SIG-M5 treated with dmso at 0.1 percent for 504 hours (cell line): ENCODE measurements at regions not wholly inside any gene's neighbourhood (a gene's known extent, or its start where the extent isn't known, plus 50 kb on each side); places are given as distances from the start of the nearest gene placed in this dataset.
"Not testable (repeated sequence)": the region's sequence is repeated elsewhere in the genome, so short reads cannot be mapped to it uniquely, and the experiment has no call there.

Experiments
- DNase-seq: peaks from one replicate; lab custom pipeline; 2025; ENCODE audit not compliant: unreplicated experiment; lab: John Stamatoyannopoulos, UW

DNA sequence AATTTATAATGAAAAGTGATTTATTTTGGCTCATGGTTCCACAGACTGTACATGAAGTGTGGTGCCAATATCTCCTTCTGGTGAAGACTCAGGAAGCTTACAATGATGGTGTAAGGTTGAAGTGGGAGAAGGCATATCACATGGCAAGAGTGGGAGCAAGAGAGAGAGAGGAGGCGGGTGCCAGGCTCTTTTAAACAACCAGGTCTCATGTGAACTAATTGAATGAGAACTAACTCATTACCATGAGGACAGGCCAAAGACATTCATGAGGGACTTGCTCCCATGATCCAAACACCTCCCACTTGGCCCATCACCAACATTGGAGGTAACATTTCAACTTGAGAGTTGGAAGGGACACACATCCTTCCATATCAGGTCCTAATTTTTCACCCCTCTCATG lies 155.2 kb downstream of the SLC38A4 start:
- no peak for DNase-seq

DNA sequence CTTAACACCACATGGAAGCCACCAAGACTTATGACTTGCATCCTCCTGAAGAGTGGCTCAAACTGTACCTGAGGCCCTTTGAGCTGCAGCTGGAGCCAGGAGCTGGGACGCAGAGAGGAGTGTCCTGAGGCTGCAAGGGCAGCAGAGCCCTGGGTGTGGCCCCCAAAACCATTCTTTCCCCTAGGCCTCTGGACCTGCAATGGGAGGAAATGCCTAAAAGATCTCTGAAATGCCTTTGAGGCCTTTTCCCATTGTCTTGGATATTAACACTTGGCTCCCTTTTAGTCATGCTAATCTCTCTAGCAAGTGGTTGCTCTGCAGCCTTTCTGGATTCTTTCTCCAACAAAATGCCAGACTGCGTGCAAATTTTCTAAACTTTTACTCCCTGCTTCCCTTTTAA lies 156.1 kb downstream of the SLC38A4 start:
- no peak for DNase-seq

DNA sequence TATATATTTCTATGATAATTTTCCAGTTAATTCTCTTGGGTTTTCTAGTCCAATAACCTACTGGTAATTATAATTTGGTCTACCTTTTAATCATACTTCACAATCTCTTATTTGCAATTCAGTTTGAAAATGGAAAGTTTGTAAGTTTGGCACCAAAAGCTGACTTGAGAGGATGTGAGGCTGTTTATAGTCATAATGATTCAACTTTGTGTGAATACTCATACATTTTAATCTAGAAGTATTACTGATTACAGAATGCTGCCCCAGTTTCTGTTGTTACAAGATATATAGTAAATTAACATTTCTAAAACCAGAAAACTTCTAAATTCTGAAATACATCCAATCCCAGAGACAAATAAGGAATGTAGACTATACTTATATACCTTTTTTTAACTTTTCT lies 158.2 kb downstream of the SLC38A4 start:
- no peak for DNase-seq

DNA sequence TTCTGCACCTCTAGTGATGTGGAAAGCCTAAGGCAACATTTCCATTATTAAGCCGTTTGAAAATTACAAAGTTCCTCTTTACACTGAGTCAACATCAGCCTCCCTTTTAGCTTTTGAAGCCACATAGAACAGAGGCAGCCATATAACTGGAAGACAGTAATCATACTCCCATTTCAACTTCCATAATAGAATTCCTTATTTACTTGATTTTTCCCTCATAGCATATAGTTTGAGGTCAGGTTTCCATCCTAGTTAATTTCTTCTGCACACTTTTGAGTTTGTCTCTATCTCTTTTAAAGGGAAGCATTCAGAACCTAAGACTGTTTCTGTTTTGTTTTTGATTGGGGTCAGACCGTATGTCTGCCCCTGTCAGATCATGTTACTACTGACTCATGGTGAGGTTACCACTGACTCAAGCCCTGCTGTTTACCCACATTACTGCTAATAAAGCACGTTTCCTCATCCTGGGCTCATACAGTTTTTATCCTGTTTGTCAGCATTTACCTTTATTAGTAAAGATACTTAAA lies 161.0 kb downstream of the SLC38A4 start:
- DNase-seq, result peak; percentile 69

DNA sequence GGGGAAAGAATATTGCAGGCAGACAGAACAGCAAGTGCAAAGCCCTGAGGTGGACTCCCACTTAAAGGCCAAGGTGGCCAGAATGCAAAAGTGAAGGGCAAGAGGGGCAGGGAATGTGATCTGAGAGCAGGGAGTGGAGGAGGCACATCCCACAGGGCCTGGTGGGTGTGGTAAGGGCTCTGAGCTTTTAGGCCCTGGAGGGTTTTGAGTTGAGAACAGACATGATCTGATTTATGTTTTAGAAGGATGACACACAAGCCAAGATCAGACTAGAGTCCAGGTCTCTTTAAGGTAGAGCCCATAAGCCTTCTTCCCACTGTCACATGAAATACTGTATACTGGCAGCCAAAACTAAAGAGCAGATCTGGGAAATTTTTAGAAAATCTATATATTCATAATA lies 162.5 kb downstream of the SLC38A4 start:
- DNase-seq, result no peak

DNA sequence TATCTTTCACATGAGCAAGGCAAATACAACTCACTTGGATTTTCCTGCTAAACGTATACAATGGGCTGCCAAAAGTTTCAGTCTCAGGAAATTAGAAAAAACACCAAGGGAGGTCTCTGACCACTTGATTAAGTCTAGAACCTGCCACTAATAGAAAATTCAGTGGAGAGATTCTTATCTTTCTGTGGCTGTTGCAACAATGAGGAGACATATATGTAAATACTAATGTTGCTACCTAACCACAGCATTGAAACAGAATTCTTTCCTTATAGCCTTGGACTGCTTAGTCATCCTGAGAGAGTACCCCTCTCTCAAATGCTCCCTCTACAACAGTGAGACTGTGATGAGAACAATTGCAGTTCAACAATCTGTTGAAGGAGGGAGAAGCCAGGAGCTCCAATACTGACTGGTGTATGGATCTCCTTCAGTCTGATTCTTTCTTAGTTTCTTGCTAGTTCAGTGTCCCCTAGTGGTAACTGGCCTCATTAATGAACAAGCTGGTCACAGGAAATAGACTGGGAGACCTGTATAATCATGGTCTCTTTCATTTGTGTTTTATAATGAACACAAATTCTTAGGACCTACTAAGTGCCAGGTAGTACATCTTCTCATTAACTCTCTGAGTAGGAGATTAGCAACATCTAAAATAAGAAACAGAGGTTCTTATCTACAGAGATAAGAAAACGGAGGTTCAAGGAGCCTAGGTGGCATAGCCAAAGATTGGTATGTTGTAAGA lies 164.5 kb downstream of the SLC38A4 start:
- peak; percentile 86 for DNase-seq

DNA sequence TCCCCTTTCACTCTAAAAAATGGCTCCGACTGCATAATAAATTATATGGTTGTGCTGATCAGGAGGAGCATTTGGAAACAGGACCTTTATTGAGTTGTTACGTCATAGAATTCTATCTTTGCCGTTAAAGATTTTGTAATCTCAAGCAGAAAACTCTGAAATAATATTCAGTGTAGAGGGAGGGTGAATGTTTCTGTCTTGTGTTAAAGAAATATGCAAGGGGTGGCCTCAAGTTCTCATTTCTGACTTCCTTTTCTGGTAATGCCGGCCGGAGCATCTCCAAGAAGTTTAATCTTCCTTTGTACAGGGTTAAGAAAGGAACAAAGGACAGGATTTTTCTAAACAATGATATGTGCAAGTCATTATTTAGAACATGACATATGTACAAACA lies 165.1 kb downstream of the SLC38A4 start:
- peak; percentile 91 for DNase-seq

DNA sequence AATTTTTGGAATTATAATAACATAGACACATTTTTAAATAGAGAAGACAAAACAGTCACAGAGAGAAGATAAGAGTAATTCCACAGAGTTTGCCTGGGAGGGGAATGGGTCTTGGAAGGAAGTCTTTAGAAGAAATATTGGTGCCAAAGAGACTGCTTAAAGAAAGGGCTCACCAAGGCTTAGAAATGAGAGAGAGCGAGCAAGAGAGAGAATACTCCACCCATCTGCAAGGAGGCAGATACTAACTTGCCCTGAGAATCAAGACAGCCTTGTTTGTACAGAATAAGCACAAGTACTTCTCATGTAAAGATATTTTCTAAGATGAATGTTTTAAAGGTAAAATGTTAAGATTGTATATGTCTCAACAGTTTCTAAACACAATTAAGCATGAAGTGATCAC lies 165.5 kb downstream of the SLC38A4 start:
- no peak for DNase-seq

DNA sequence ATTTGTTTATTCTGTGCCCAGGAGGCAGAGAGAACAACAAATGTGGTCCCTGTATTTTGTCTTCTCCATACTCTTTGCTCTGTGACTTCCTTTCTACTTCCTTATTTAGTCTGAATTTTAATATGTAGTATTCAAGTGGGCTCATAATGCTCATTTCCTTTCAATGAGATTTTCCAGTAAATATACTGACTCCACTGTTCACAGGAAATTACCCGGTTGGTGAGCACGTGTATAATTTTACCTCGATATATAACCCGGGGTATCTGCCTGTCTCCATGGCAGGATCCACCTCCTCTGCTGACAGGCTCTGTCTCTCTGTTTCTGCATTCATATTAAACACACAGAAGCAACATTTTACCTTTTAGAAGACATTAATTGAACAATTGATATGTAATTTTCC lies 166.0 kb downstream of the SLC38A4 start:
- peak; percentile 17 for DNase-seq

DNA sequence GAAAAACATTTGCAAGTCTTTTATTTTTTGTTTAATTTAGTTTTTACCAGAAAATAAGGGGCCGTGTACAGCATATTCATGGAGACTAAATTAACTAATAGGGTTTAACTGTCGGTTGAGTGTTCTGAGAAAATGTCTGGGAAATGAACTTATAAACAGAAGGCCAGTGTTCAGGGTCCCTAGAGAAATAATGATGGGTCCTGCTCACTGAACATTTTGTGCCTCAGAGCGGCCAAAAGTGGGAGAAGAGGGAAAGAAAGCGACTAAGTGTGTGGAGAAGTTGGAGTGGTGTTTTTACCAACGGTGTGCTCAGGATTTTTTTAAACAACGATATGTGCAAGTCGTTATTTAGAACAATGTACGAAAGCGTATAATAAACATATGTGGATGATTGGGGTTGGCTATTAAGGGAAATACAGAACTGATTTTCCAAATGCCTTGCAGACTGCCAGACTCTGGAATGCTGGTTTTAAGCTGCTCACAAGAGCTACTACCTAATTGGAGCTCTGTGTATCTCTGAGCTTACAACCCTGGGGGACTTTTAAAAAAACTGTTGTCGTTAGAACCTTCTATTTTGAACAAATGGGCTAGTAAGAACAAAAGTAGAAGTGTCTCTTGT lies 166.7 kb downstream of the SLC38A4 start:
- no peak for DNase-seq

DNA sequence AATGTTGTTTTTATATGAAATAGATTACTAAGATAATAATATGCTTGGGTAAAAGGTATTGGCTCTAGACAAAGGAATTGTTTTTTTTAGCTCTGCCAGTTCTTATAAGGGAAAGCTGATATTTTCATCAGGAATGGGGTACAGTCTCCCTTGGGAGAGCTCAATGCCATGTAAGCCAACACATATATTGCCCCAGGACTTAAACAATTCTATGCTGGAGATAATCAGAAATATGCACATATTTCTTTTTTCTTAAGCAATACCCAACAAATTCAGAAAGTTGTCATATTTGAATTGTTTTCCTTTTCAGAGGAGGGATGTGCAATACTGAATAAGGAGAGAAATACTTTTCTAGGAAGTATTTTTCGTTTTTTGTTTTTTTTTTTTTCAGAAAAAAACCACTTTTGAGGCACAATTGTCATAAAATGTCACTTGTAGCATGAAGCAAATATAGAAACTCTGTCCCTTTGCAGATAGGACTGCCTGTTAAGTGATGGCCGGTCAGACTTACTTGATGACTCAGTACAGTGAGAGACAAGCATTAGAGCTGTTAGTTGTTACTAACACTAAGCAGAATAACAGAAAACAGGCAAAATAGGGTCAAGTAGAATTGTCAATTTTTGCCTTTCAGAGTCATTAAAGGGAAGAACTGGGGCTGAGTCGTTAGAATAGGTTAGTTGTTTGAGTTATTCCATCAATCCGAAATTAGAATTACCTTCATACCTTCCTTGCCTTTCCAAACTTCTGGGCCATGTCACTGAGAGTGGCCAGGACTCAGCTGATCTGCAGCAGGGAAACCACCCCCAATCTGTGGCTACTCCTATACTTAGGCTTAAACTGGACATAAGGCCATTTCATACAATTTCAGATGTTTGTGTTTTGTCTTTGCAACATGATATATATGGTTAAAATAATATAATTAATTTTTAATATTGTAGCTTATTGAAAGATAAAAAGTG lies 168.1 kb downstream of the SLC38A4 start:
- DNase-seq, result no peak

DNA sequence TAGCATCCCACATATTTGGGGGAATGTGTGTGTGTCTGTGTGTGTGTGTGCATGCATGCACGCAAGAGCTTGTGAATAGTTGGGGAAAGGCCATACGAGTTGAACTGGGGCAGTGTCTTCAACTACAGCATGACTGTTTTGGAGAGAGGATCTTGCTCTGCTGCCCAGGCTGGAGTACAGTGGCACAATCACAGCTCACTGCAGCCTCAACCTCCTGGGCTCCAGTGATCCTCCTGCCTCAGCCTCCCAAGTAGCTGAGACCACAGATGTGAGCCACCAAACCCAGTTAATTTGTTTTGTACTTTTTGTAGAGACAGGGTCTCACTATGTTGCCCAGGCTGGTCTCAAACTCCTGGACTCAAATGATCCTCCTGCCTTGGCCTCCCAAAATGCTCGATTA lies 169.8 kb downstream of the SLC38A4 start:
- DNase-seq, result not testable (repeated sequence)

DNA sequence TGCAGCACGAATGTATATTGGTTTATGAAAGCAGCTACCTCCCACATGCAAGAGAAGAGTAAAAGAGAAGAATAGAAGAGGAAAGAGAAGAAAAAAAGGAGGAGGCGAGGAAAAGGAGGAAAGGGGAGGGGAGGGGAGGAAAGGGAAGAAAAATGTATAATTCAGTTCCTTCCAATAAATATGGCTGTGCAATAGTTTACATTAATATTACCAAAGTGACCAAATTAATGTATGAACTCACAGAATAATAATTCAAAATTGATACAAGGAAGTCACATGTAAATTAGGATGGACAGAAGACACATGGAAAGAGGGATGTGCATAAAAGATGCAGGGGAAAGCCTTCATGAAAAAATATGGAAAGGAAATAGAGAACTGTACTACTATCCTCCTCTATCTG lies 172.5 kb downstream of the SLC38A4 start:
- no peak for DNase-seq

DNA sequence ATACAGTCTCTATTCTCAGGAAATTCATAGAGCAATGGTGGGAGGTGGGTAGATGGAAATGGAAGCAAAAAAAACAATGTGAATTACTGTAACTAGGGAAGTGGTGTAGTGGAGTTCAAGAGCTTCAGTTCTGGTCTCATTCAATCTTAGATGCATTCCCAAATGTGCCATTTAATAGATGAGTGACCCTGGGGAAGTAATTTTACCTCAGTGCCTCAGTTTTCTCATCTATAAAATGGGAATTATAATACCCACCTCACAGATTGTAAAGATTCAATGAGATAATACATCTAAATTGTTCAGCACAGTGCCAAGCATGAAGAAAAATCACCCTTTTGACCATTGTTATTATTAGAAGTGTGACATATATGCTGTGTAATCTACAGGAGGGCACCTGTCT lies 173.1 kb downstream of the SLC38A4 start:
- no peak for DNase-seq

DNA sequence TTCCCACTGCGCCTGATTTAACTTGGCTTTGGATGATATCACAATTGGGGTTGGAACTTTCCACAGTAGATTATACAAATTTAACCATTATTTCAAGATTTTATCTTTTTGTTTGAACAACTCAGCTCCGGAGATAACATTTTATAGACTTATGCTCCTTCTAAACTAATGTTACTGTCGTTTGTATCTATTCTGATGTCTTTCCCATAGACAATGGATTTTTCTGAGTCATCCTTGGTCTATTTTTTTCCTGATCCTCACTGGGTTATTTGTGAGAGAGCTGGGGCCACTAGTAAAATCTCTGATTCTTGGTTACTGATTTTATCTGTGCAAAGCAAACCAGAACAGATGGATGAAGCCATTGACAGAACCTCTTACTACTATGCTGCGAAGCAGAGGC lies 175.1 kb downstream of the SLC38A4 start:
- no peak for DNase-seq

DNA sequence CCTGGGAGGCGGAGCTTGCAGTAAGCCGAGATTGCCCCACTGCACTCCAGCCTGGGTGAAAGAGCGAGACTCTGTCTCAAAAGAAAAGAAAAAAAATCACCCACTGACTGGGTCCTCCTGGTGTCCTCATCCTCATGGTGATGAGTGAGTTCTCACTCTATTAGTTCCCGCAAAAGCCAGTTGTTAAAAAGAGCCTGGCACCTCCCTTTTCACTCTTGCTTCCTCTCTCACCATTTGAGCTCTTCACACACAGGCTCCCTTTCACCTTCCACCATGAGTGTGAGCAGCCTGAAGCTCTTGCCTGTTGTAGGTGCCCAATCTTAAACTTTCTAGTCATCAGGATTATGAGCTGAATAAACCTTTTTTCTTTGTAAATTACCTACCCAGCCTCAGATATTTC lies 176.4 kb downstream of the SLC38A4 start:
- no peak for DNase-seq

DNA sequence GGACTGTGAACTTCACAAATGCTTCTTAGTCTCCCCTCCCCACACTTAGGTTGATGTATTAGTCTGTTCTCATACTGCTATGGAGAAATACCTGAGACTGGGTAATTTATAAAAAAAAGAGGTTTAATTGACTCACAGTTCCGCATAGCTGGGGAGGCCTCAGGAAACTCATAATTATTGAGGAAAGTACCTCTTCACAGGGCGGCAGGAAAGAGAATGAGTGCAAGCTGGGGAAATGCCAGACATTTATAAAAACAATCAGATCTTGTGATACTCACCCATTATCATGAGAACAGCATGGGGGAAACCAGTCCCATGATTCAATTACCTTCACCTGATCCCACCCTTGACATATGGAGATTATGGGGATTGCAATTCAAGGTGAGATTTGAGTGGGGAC lies 178.8 kb downstream of the SLC38A4 start:
- no peak for DNase-seq

DNA sequence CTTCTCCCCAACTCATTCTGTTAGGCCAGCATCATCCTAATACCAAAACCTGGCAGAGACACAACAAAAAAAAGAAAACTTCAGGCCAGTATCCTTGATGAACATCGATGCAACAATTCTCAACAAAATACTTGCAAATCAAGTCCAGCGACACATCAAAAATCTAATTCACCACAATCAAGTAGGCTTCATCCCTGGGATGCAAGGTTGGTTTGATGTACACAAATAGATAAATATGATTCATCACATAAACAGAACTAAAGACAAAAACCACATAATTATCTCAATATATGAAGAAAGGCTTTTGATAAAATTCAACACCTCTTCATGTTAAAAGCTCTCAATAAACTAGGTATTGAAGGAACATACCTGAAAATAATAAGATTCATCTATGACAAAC lies 184.1 kb downstream of the SLC38A4 start:
- not testable (repeated sequence) for DNase-seq

DNA sequence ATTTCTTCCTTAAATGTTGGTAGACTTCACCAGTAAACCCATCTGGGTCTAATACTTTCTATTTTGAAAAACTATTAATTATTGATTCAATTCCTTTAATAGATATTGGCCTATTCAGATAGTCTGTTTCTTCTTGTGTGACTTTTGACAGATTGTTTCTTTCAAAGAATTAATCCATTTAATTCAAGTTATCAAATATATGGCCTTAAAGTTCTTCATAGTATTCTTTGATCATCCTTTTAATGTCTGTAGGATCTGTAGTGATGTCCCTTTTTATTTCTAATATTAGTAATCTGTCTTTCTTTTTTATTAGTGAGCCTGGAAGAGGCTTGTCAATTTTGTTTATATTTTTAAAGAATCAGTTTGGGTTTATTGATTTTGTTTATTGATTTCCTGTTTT lies 190.0 kb downstream of the SLC38A4 start:
- no peak for DNase-seq

DNA sequence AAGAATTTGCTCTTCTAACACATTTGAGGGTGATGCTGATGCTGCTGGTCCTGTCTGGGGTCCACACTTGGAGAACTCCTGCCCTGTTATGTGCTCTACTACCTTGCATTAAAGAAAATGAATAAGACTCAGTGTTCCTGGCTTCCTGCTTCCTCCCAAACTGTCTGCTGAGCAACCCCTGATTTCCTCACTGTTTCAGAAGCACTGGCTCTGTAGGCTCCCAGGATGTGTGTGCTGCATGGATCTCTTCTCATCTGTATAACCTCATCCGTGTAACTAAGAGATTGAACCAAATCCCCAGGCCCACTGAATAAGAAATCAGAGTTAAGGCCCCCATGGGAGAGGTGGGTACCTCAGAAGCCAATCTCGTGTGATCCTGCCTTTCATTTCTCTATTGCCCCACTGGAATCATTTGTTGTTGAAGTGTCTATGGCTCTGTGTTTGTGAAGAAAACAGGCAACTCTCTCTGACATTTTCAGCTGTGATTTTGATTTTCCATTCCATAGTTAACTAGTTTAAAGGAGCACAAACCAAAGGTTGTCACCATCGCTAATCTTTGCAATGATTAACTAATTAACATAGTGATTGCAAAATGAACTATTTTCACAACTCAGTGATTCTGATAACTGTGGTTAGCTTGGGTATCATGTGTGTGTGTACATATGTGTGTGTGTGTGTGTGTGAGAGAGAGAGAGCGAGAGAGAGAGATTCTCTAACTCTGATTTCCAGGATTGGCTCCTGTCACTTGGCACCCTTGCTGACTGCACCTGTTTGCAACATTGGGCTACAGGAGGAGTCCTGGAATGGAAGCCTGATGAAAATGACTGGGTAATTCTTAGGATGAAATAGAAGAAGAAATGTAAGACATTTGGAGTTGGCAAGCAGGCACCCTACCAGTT lies 196.2 kb downstream of the SLC38A4 start:
- DNase-seq, result no peak

DNA sequence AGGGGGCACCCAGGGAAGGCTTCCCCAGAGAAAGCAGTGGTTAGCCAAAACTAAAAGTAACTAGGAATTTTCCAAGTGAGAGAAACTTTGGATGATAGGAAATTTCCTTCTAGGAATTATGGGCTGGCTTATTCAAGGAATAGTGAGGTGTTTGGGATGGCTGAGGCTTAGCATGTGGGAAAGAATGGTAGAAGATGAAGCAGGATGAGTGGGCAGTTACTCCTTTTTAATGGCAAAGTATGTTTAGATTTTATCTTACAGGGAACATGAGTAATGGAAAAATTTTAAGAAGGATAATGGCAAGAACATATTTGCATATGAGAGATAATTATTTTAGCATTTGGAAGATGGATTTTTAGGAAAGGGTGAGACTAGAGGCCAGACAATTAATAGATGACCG lies 197.6 kb downstream of the SLC38A4 start:
- no peak for DNase-seq
